ENCODE measurements at regions not wholly inside any gene's neighbourhood (a gene's known extent, or its start where the extent isn't known, plus 50 kb on each side); places are given as distances from the start of the nearest gene placed in this dataset.
"Not testable (repeated sequence)": the region's sequence is repeated elsewhere in the genome, so short reads cannot be mapped to it uniquely, and the experiment has no call there.

DNA sequence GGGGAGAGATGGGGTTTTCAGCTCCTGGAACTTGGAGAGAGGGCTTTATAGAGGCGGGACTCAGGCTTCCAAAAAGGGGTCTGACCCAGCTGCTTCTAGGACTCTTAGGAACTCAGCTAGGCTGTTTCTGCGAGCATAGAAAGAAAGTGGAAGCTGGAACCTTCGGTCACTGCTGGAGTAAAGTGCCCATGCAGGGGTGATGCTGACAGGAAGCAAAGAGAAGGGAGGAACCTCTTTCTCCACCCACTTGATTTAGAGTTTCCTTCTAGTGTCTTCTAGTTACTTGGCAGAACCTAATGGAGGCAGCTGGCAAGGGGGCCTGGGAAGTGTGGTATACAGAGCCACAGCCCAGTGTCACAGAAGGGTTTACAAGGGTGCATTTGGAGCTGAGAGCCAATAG lies 283.6 kb downstream of the QKI start:
- ATAC-seq (no peak), DNase-seq (no peak)
- Mint-ChIP-seq H3K4me3 (no peak overlapping the region), H3K27ac (no peak overlapping the region), H3K4me1 (peaks cover 5% of the 10 kb centered on the region), H3K9me3 (no peaks in the 10 kb centered on the region), H3K36me3 (ENCODE audit: low read depth) (no peaks in the 10 kb centered on the region), H3K27me3 (peaks cover 9% of the 10 kb centered on the region)

- H3K4me1 Mint-ChIP-seq; DNase-seq; H3K36me3 Mint-ChIP-seq (ENCODE audit: low read depth); ATAC-seq; H3K27me3 Mint-ChIP-seq; H3K4me3 Mint-ChIP-seq; H3K27ac Mint-ChIP-seq; H3K9me3 Mint-ChIP-seq: not testable (repeated sequence)
Measured at GRCh38 chr6:163696311-163696710, 281.8 kb downstream of the QKI start.

- no peak for ATAC-seq
Measured at GRCh38 chr6:163695414-163695864, 280.9 kb downstream of the QKI start.

DNA sequence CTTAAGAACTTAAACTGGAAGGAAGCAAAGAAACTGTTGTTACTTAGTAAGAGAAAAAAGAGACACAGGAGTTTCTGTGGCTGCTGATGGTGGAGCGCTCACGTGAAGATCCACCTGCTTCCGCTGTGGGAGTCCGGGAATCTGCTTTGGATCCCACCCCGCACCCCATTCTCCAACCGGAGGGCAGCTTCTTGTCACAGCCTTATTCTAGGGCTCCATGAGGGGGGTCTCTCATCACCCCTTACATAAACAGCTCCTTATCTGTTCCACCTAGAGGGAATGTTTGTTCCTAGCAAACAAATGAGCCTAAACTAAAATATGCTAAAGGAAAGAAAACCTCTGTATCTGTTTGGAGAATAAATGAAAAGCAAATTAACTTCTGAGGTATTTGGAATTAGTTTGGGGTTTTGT lies 280.5 kb downstream of the QKI start:
- Mint-ChIP-seq H3K4me1 (no peaks in the 10 kb centered on the region), H3K9me3 (no peaks in the 10 kb centered on the region), H3K27ac (no peak overlapping the region), H3K36me3 (ENCODE audit: low read depth) (no peaks in the 10 kb centered on the region), H3K27me3 (peaks cover 9% of the 10 kb centered on the region), H3K4me3 (no peak overlapping the region)
- ATAC-seq (no peak), DNase-seq (no peak)

More at GRCh38 chr6:163695414-163695864, 280.9 kb downstream of the QKI start:
- Mint-ChIP-seq H3K4me3 (no peak overlapping the region), H3K36me3 (ENCODE audit: low read depth) (no peaks in the 10 kb centered on the region), H3K27ac (no peak overlapping the region), H3K27me3 (peaks cover 9% of the 10 kb centered on the region), H3K9me3 (no peaks in the 10 kb centered on the region), H3K4me1 (no peaks in the 10 kb centered on the region)
- DNase-seq = no peak

GRCh38 chr6:163694072-163694471 lies 279.6 kb downstream of the QKI start:
- no peak for DNase-seq

GRCh38 chr6:163691049-163691448 lies 276.5 kb downstream of the QKI start:
- H3K27ac Mint-ChIP-seq = no peak overlapping the region
- H3K4me1 Mint-ChIP-seq = no peaks in the 10 kb centered on the region
- peaks cover 11% of the 10 kb centered on the region for H3K27me3 Mint-ChIP-seq
- ATAC-seq = no peak
- no peaks in the 10 kb centered on the region for H3K9me3 Mint-ChIP-seq
- no peaks in the 10 kb centered on the region for H3K36me3 Mint-ChIP-seq (ENCODE audit: low read depth)
- no peak overlapping the region for H3K4me3 Mint-ChIP-seq
- DNase-seq = no peak

More at GRCh38 chr6:163694072-163694471, 279.6 kb downstream of the QKI start:
- Mint-ChIP-seq H3K27me3 (peaks cover 8% of the 10 kb centered on the region), H3K36me3 (ENCODE audit: low read depth) (no peaks in the 10 kb centered on the region), H3K4me1 (no peaks in the 10 kb centered on the region), H3K4me3 (no peak overlapping the region), H3K27ac (no peak overlapping the region), H3K9me3 (no peaks in the 10 kb centered on the region)
- no peak for ATAC-seq

DNA sequence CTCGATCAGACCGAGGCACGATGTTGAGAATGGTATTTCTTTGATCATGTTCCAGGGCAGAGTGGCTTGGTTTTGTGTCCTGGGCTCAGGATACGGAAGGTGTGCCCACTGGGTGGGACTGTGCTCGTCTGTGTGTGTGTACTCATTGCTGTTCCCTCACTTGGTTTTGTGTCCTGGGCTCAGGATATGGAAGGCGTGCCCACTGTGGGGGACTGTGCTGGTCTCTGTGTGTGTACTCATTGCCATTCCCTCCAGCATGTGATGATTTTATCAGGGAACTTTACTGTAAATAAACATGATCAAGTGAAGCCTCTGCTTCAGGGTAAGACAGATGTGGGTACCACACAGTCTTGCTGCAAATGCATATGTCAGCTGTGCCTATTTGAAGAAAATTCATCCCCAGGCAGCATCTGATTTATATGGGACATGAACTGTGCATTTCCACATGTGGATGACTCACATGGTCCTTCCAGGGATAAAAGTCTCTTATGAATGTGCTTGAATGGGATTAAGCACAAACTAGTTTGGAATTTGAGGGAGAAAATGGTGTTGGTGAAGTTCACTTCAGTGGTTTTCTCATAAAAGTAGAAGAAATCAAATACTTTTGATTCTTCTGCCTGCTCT lies 274.3 kb downstream of the QKI start:
- DNase-seq = no peak
- H3K27ac Mint-ChIP-seq = no peak overlapping the region
- H3K27me3 Mint-ChIP-seq = peaks cover 6% of the 10 kb centered on the region
- H3K4me3 Mint-ChIP-seq = no peak overlapping the region
- H3K4me1 Mint-ChIP-seq = peaks cover 4% of the 10 kb centered on the region
- H3K9me3 Mint-ChIP-seq = peaks cover 3% of the 10 kb centered on the region
- H3K36me3 Mint-ChIP-seq (ENCODE audit: low read depth) = no peaks in the 10 kb centered on the region
- ATAC-seq = no peak

DNA sequence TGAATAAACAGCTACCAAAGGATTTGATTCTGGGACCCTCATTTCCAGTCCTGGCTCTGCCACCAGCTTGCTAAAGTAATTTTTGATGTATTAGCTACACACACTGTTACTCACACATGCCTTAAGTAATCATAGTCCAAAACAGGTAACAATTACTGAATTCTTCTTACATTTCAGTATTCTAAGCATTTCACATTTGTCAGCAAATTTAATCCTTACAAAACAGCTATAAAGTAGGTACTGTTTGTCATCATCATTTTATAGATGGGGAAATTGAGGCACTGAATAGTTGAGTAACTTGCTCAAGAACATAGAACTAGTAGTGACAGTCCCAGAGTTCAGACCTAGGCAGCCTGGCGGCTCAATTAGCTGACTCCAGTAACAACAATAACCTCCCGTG lies 272.6 kb downstream of the QKI start:
- Mint-ChIP-seq H3K27ac (no peak overlapping the region), H3K9me3 (peaks cover 14% of the 10 kb centered on the region), H3K27me3 (peaks cover 6% of the 10 kb centered on the region), H3K36me3 (ENCODE audit: low read depth) (no peaks in the 10 kb centered on the region), H3K4me1 (peaks cover 4% of the 10 kb centered on the region), H3K4me3 (no peak overlapping the region)
- ATAC-seq (no peak), DNase-seq (no peak)

- Mint-ChIP-seq H3K36me3 (ENCODE audit: low read depth) (no peaks in the 10 kb centered on the region), H3K27me3 (peaks cover 8% of the 10 kb centered on the region), H3K4me1 (peaks cover 4% of the 10 kb centered on the region), H3K9me3 (peaks cover 14% of the 10 kb centered on the region), H3K27ac (no peak overlapping the region), H3K4me3 (no peak overlapping the region)
- no peak for DNase-seq
- no peak for ATAC-seq
Measured at GRCh38 chr6:163686301-163686700, 271.8 kb downstream of the QKI start.

DNA sequence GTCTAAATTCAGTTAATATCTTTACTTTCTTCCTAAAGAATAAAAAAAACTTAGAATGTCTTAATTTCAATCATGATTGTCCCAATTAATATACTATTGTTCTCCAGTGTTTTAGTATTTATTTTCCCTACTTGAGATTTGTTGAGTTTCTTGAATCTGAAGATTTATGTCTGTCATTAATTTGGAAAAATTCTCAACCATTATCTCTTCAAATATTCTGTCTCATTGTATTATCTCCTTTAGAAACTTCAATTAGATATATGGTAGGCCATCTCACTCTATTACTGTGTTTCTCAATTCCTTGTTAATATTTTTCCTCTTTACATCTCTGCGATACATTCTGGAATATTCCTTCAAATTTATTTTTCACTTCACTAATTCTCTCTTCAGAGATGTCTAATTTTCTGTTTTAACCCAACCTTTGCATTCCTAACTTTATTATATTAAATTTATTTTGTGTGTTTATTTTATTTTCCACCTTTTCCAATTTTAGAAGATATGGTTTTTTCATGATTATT lies 268.6 kb downstream of the QKI start:
- peaks cover 4% of the 10 kb centered on the region for H3K4me1 Mint-ChIP-seq
- H3K27me3 Mint-ChIP-seq = peaks cover 5% of the 10 kb centered on the region
- no peak for DNase-seq
- H3K9me3 Mint-ChIP-seq = peaks cover 14% of the 10 kb centered on the region
- no peak for ATAC-seq
- no peaks in the 10 kb centered on the region for H3K36me3 Mint-ChIP-seq (ENCODE audit: low read depth)
- no peak overlapping the region for H3K27ac Mint-ChIP-seq
- no peak overlapping the region for H3K4me3 Mint-ChIP-seq

GRCh38 chr6:163679753-163680152 lies 265.2 kb downstream of the QKI start:
- Mint-ChIP-seq H3K9me3 (peaks cover 14% of the 10 kb centered on the region), H3K36me3 (ENCODE audit: low read depth) (no peaks in the 10 kb centered on the region), H3K27ac (no peak overlapping the region), H3K27me3 (peaks cover 4% of the 10 kb centered on the region), H3K4me3 (no peak overlapping the region), H3K4me1 (peaks cover 3% of the 10 kb centered on the region)
- no peak for ATAC-seq
- no peak for DNase-seq

GRCh38 chr6:163679012-163679660 lies 264.6 kb downstream of the QKI start:
- H3K36me3 Mint-ChIP-seq (ENCODE audit: low read depth) = no peaks in the 10 kb centered on the region
- H3K4me3 Mint-ChIP-seq = no peak overlapping the region
- no peaks in the 10 kb centered on the region for H3K4me1 Mint-ChIP-seq
- peaks cover 13% of the 10 kb centered on the region for H3K9me3 Mint-ChIP-seq
- DNase-seq (no peak), ATAC-seq (no peak)
- H3K27ac Mint-ChIP-seq = no peak overlapping the region
- H3K27me3 Mint-ChIP-seq = peaks cover 4% of the 10 kb centered on the region

DNA sequence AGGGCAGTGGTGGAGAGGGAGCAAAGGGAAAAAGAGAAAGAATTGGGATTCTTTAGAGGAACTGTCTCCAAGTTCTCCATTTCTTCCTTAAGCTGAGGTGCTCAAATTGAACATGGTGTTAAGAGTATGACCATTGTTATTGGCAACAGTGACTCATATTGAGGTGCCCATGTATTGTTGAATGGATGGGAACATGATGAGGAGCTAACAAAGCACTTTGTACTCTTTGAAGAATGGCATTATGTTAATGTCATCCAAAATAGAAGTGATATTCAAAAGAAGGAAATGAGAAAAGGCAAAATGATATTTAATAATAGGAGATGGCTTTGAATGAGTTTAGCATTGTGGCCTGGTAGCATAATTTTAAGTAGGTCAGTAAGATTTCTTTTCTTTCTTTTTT lies 261.1 kb downstream of the QKI start:
- H3K4me1 Mint-ChIP-seq = no peaks in the 10 kb centered on the region
- H3K27me3 Mint-ChIP-seq = peaks cover 2% of the 10 kb centered on the region
- DNase-seq (no peak), ATAC-seq (no peak)
- no peaks in the 10 kb centered on the region for H3K36me3 Mint-ChIP-seq (ENCODE audit: low read depth)
- H3K27ac Mint-ChIP-seq = no peak overlapping the region
- no peaks in the 10 kb centered on the region for H3K9me3 Mint-ChIP-seq
- H3K4me3 Mint-ChIP-seq = no peak overlapping the region

DNA sequence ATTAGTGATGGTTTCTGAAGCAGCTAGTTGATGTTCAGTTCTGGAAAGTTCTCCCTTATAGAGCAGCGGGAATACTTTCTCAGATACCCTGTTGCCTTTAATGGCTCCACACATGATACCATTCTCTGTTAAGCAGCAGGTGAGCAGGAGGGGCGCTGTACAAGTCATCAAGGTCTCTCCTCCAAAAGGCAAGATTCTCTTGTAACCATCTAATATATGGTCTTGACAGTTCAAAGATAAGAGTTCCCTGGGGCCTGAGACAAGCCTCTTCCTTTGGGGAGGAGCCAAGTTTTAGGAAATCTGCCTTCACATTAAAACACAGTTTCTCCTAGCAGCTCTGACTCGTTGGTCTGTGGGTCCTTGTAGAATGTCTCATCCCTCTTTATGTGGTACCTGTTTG lies 258.2 kb downstream of the QKI start:
- Mint-ChIP-seq H3K27me3 (peaks cover 2% of the 10 kb centered on the region), H3K4me3 (no peak overlapping the region), H3K4me1 (peaks cover 6% of the 10 kb centered on the region), H3K27ac (no peak overlapping the region), H3K36me3 (ENCODE audit: low read depth) (no peaks in the 10 kb centered on the region), H3K9me3 (no peaks in the 10 kb centered on the region)
- DNase-seq = no peak
- ATAC-seq = no peak

- no peak overlapping the region for H3K27ac Mint-ChIP-seq
- no peaks in the 10 kb centered on the region for H3K36me3 Mint-ChIP-seq (ENCODE audit: low read depth)
- no peak overlapping the region for H3K4me3 Mint-ChIP-seq
- DNase-seq (no peak), ATAC-seq (no peak)
- H3K4me1 Mint-ChIP-seq = peaks cover 13% of the 10 kb centered on the region
- no peaks in the 10 kb centered on the region for H3K9me3 Mint-ChIP-seq
- peaks cover 2% of the 10 kb centered on the region for H3K27me3 Mint-ChIP-seq
Measured at GRCh38 chr6:163671791-163672190, 257.3 kb downstream of the QKI start.

Data from activated naive CD8-positive, alpha-beta T cell treated with anti-CD3 and anti-CD28 coated beads, Interleukin-2, amount 50 U/mL, for 24 hours (primary cell).